T47D (cell line): ENCODE measurements at regions not wholly inside any gene's neighbourhood (a gene's known extent, or its start where the extent isn't known, plus 50 kb on each side); places are given as distances from the start of the nearest gene placed in this dataset.

Experiments used
- DNase-seq, 2 experiments: peaks; one replicate each; pipeline versions ENCODE4 v3.0.0 to v3.0.0-alpha.2; 2011 to 2012; ENCODE audit warnings: low read depth in 1 of 2, low spot score in 1 of 2
- JUND ChIP-seq: IDR thresholded peaks from 2 replicates; pipeline ENCODE4 v1.6.1; 2012; ENCODE audit warnings: low read depth
- in situ Hi-C: cut with HindIII; loops from 2 replicates; pipeline ENCODE4 v1.10.0; 2016; ENCODE audit warnings: low sequenced_read_pairs, low pct_unique_long_range_greater_than_20kb

GRCh38 chr15:69505956-69506556 is 53.4 kb downstream of the RPLP1 start:
- in situ Hi-C loops = no loop called here
- no peak for TF ChIP-seq JUND
- no peak for DNase-seq

GRCh38 chr15:69508659-69509058 is 56.0 kb downstream of the RPLP1 start:
- in situ Hi-C loops = no loop called here
- DNase-seq = no peak
- TF ChIP-seq JUND = no peak

GRCh38 chr15:69509131-69509530 is 56.5 kb downstream of the RPLP1 start:
- no peak for DNase-seq
- in situ Hi-C loops = no loop called here

GRCh38 chr15:69510556-69510955 is 57.9 kb downstream of the RPLP1 start:
- DNase-seq = no peak
- TF ChIP-seq JUND = no peak
- in situ Hi-C loops = no loop called here

More at GRCh38 chr15:69509131-69509530, 56.5 kb downstream of the RPLP1 start:
- no peak for TF ChIP-seq JUND

GRCh38 chr15:69511015-69511414 is 58.4 kb downstream of the RPLP1 start:
- no peak for TF ChIP-seq JUND
- DNase-seq = peak in 1 of 2 experiments; percentile 62
- in situ Hi-C loops = no loop called here

GRCh38 chr15:69511716-69512340 is 59.2 kb downstream of the RPLP1 start:
- no peak for TF ChIP-seq JUND
- in situ Hi-C loops = no loop called here
- no peak for DNase-seq

- in situ Hi-C loops = no loop called here
- no peak for TF ChIP-seq JUND
- no peak for DNase-seq
These were observed 60.9 kb downstream of the RPLP1 start for GRCh38 chr15:69513450-69513960.

- in situ Hi-C loops = no loop called here
- TF ChIP-seq JUND = no peak
- no peak for DNase-seq
These were observed 61.4 kb downstream of the RPLP1 start for GRCh38 chr15:69513986-69514385.

GRCh38 chr15:69515508-69515907 is 62.9 kb downstream of the RPLP1 start:
- no peak for TF ChIP-seq JUND
- no peak for DNase-seq
- in situ Hi-C loops = no loop called here

- DNase-seq = no peak
- no peak for TF ChIP-seq JUND
- in situ Hi-C loops = no loop called here
These were observed 63.3 kb downstream of the RPLP1 start for GRCh38 chr15:69515926-69516325.

- DNase-seq = no peak
- in situ Hi-C loops = no loop called here
- no peak for TF ChIP-seq JUND
These were observed 64.4 kb downstream of the RPLP1 start for GRCh38 chr15:69517052-69517451.

- in situ Hi-C loops = no loop called here
- TF ChIP-seq JUND = no peak
- no peak for DNase-seq
These were observed 66.2 kb downstream of the RPLP1 start for GRCh38 chr15:69518806-69519205.

GRCh38 chr15:69520067-69520466 is 67.4 kb downstream of the RPLP1 start:
- TF ChIP-seq JUND = no peak
- in situ Hi-C loops = no loop called here
- DNase-seq = no peak

- no peak for DNase-seq
- no peak for TF ChIP-seq JUND
- in situ Hi-C loops = no loop called here
These were observed 69.7 kb downstream of the RPLP1 start for GRCh38 chr15:69522361-69522760.
